Stomach (tissue), 8 donors: ENCODE measurements at regions not wholly inside any gene's neighbourhood (a gene's known extent, or its start where the extent isn't known, plus 50 kb on each side); places are given as distances from the start of the nearest gene placed in this dataset.
"Not testable (repeated sequence)": the region's sequence is repeated elsewhere in the genome, so short reads cannot be mapped to it uniquely, and the experiment has no call there.

Experiments used
- DNase-seq, 2 donors: peaks; one replicate each; pipeline versions ENCODE4 v3.0.0 to v3.0.0-alpha.2; 2013 to 2019
- H3K27ac ChIP-seq, 5 donors: fragments of 200-600 bp in 4 of 5; sonication (generic) in 4 of 5; one replicate each; pipeline ENCODE4 v1.5.1; 2013 to 2019; ENCODE audit warnings: mild to moderate bottlenecking in 1 of 5, moderate library complexity in 1 of 5
- H3K27me3 ChIP-seq, 3 donors: fragments of 200-600 bp; sonication (generic); one replicate each; pipeline ENCODE4 v1.5.1; 2017 to 2019; ENCODE audit warnings: mixed run types in 1 of 3
- H3K36me3 ChIP-seq, 4 donors: fragments of 200-600 bp; sonication (generic); 1 replicate in 3 of 4; 2 replicates in 1 of 4; pipeline ENCODE4 v1.5.1; 2016 to 2019
- H3K4me1 ChIP-seq, 4 donors: fragments of 200-600 bp; sonication (generic); one replicate each; pipeline ENCODE4 v1.5.1; 2016 to 2019
- H3K4me3 ChIP-seq, 4 donors: fragments of 200-600 bp; sonication (generic) in 3 of 4; one replicate each; pipeline ENCODE4 v1.5.1; 2016 to 2019; ENCODE audit warnings: mild to moderate bottlenecking in 1 of 4
- H3K9me3 ChIP-seq, 4 donors: fragments of 200-600 bp; sonication (generic); one replicate each; pipeline ENCODE4 v1.5.1; 2016 to 2019
- CTCF ChIP-seq, 7 experiments: fragments of 450-650 bp in 4 of 7; fragments of 200-600 bp in 3 of 7; sonication (generic) in 3 of 7; IDR thresholded peaks; one replicate each; pipeline ENCODE4 v1.5.1; 2016 to 2019; ENCODE audit warnings: antibody characterized with exemption in 7 of 7, control low read depth in 2 of 7, mild to moderate bottlenecking in 1 of 7
- EP300 ChIP-seq: sonication (generic); formaldehyde crosslinking; IDR thresholded peaks from one replicate; pipeline ENCODE4 v1.6.1; 2017; ENCODE audit warnings: antibody characterized with exemption
- POLR2A ChIP-seq, 4 donors: fragments of 450-650 bp; IDR thresholded peaks; one replicate each; pipeline ENCODE4 v1.6.1; 2016; ENCODE audit warnings: antibody characterized with exemption in 4 of 4, control low read depth in 2 of 4, mild to moderate bottlenecking in 1 of 4, moderate library complexity in 1 of 4
- POLR2AphosphoS5 ChIP-seq, 3 donors: sonication (generic); formaldehyde crosslinking; IDR thresholded peaks; one replicate each; pipeline ENCODE4 v1.6.1; 2016; ENCODE audit warnings: antibody characterized with exemption in 3 of 3
- WGBS, 5 donors: extraction: QIAGEN DNeasy Blood & Tissue Kit in 3 of 5; methylation state at CpG; one replicate each; pipeline versions ENCODE4 v1.1.5 to v1.1.7; 2013 to 2018; 5-methylcytosine and 5-hydroxymethylcytosine counted together
- intact Hi-C: fragments of 100-400 bp; cut with DNase I; formaldehyde crosslinking; loops from one replicate; pipeline ENCODE4 v1.15.1; 2023; ENCODE audit warnings: low total_unique reads
- donor health status: healthy with polysubstance abuse.
- donor health status: Bipolar disorder and iron deficiency.
- donor health status: healthy.

- no peaks in the 10 kb centered on the region for H3K9me3 ChIP-seq
- DNase-seq = no peak
- H3K36me3 ChIP-seq = no peaks in the 10 kb centered on the region
- no peaks in the 10 kb centered on the region for H3K4me1 ChIP-seq
- no peak overlapping the region for H3K4me3 ChIP-seq
- H3K27ac ChIP-seq = no peak overlapping the region
- TF ChIP-seq POLR2AphosphoS5 (IDR thresholded peaks at IDR 0.05) = no peak
- TF ChIP-seq EP300 = no peak
- TF ChIP-seq POLR2A (IDR thresholded peaks at IDR 0.05) = no peak
- no peak for TF ChIP-seq CTCF (IDR thresholded peaks at IDR 0.05)
- no peaks in the 10 kb centered on the region for H3K27me3 ChIP-seq
- intact Hi-C loops = no loop called here
These were observed 135.3 kb upstream of the CENPW start for GRCh38 chr6:126204598-126204997.

DNA sequence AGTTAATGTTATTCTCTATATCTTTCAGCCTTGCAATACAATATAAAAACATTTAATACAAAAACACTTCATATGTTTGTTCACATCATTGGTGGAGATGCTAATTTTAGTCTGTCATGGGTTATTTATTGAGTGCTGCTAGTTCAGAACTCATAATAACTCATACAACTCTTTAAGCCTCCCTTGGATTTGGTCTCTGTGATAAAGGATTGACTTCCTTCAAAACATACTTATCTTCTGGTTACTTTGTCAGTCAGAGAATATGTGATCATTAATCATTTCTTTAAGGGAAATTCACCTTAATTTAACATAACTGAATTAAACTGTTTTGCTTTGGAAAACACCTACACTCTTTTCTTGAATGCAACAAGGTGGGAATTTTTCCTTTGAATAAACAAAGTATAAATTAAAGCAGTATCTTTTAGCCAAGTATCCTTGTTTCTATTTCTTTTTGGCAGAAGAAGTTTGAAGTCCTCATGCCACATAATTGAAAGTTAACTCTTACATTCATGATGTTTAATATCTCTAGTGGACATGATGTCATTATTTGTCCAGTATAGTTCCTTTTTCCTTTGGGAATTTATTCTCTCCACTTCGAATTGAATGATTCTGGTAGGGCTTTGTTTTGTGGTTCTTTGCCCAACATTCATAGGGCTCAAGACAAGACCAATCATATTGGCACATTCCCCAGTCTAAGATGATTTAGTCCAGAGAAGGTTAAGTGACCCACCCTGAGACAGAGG lies 133.2 kb upstream of the CENPW start:
- no peak for TF ChIP-seq CTCF (IDR thresholded peaks at IDR 0.05)
- TF ChIP-seq POLR2A (IDR thresholded peaks at IDR 0.05) = no peak
- no peak for TF ChIP-seq POLR2AphosphoS5 (IDR thresholded peaks at IDR 0.05)
- TF ChIP-seq EP300 = no peak
- DNase-seq = no peak
- Histone ChIP-seq H3K4me1 (no peaks in the 10 kb centered on the region), H3K9me3 (no peaks in the 10 kb centered on the region), H3K27ac (no peak overlapping the region), H3K27me3 (no peaks in the 10 kb centered on the region), H3K4me3 (no peak overlapping the region), H3K36me3 (no peaks in the 10 kb centered on the region)
- WGBS, 5 donors = 52 to 65% (median 58%) methylated on average over 1 of the region's 1 CpG
- intact Hi-C loops = no loop called here

DNA sequence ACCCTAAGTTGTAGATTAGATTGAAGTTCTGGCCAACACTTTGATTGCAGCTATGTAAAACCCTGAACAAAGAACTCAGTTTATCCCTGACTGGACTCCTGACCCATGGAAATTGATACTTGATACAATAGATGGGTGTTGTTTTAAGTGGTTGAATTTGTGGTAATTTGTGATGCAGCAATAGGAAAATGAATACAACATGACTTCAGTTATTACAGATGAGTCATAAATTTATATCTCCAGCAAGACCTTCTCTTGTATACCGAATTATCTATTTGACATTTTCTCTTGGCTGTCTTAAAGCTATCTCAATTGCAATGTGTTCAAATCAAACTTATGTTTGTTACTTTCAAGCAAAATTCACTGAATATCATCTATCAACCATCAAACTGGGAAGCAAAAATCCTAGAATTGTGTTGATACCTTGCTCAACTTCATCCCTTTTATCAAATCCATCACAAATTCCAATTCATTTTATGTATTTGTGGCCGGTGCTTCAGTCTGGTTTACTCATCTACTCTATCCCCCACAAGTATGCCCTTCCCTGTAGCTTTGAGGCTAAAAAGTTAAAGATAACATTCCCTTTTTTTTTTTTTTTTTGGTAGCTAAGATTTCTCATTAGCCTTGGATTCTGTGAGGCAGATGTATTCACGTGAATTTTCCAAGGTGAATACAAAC lies 129.4 kb upstream of the CENPW start:
- Histone ChIP-seq H3K4me1 (no peaks in the 10 kb centered on the region), H3K9me3 (no peaks in the 10 kb centered on the region), H3K36me3 (no peaks in the 10 kb centered on the region), H3K27ac (no peak overlapping the region), H3K4me3 (no peak overlapping the region), H3K27me3 (no peaks in the 10 kb centered on the region)
- no peak for TF ChIP-seq POLR2AphosphoS5 (IDR thresholded peaks at IDR 0.05)
- intact Hi-C loops = no loop called here
- WGBS, 5 donors = 83 to 93% (median 90%) methylated on average over 3 of the region's 3 CpGs
- no peak for DNase-seq

GRCh38 chr6:126217497-126217896 lies 122.4 kb upstream of the CENPW start:
- Histone ChIP-seq H3K4me3 (no peak overlapping the region), H3K4me1 (no peaks in the 10 kb centered on the region), H3K27me3 (no peaks in the 10 kb centered on the region), H3K9me3 (peaks cover 0 to 7% (median 0%) of the 10 kb centered on the region in 4 donors), H3K36me3 (peaks cover 0 to 11% (median 2%) of the 10 kb centered on the region in 4 donors), H3K27ac (no peak overlapping the region)
- DNase-seq = no peak
- TF ChIP-seq EP300 (no peak), CTCF (IDR thresholded peaks at IDR 0.05) (no peak), POLR2A (IDR thresholded peaks at IDR 0.05) (no peak), POLR2AphosphoS5 (IDR thresholded peaks at IDR 0.05) (no peak)
- WGBS, 5 donors = 93 to 100% (median 98%) methylated on average over 3 of the region's 3 CpGs
- intact Hi-C loops = no loop called here

- intact Hi-C loops = not testable (repeated sequence)
These were observed 119.0 kb upstream of the CENPW start for GRCh38 chr6:126220901-126221300.

More at GRCh38 chr6:126220901-126221300, 119.0 kb upstream of the CENPW start:
- H3K4me1 ChIP-seq, H3K9me3 ChIP-seq, DNase-seq, H3K27me3 ChIP-seq, H3K27ac ChIP-seq, H3K4me3 ChIP-seq: not testable (repeated sequence)
- peaks cover 0 to 11% (median 2%) of the 10 kb centered on the region in 4 donors for H3K36me3 ChIP-seq
